GM12878 (cell line): ENCODE measurements at regions not wholly inside any gene's neighbourhood (a gene's known extent, or its start where the extent isn't known, plus 50 kb on each side); places are given as distances from the start of the nearest gene placed in this dataset.

ENCODE experiments used
- ATAC-seq: fragments of 200-7000 bp; cut with Tn5 transposase; 3 replicates; pipeline ENCODE4 v1.9.1; 2020; ENCODE audit warnings: mild to moderate bottlenecking, moderate library complexity
- BruUV-seq: library from RNA; stranded (reverse); fragments of 400-500 nt; replicated peaks from 2 replicates; lab custom pipeline; 2021; lab: Mats Ljungman, UMichigan
- CTCF ChIA-PET: fragments of 300-600 bp; sonication (Branson Sonifier 250); formaldehyde crosslinking; extraction: SDS; loops from one replicate; lab custom pipeline; 2021; ENCODE audit warnings: inconsistent platforms; lab: Yijun Ruan, JAX
- POLR2A ChIA-PET: fragments of 350-600 bp; formaldehyde crosslinking; extraction: SDS; loops from one replicate; lab custom pipeline; 2021; ENCODE audit warnings: inconsistent platforms; lab: Charles Lee
- RAD21 ChIA-PET: fragments of 300-600 bp; sonication (Branson Sonifier 250); formaldehyde crosslinking; loops from one replicate; lab custom pipeline; 2023; ENCODE audit warnings: antibody characterized with exemption; ENCODE audit not compliant: unreplicated experiment; lab: Charles Lee
- SMC1A ChIA-PET: fragments of 300-600 bp; sonication (Branson Sonifier 250); formaldehyde crosslinking; loops from one replicate; lab custom pipeline; 2023; ENCODE audit not compliant: unreplicated experiment, uncharacterized antibody; lab: Charles Lee
- DNase-seq: peaks from one replicate; pipeline ENCODE4 v3.0.0-alpha.2; 2011; ENCODE audit warnings: low read depth, low spot score
- FAIRE-seq: peaks from 3 replicates; lab custom pipeline; 2011; peaks lifted over from hg19 to GRCh38; lab: Jason Lieb, UNC
- H2AFZ ChIP-seq: 2 replicates; pipeline ENCODE4 v1.6.0; 2011; ENCODE audit warnings: low read depth, low read length, control low read depth; ENCODE audit not compliant: control insufficient read depth
- H3K27ac ChIP-seq: 2 replicates; pipeline ENCODE4 v1.5.1; 2011; ENCODE audit warnings: control low read depth; ENCODE audit not compliant: control insufficient read depth, insufficient read depth
- H3K27me3 ChIP-seq, 2 experiments: replicated peaks in 1 of 2; 2 replicates each; pipeline versions ENCODE4 v1.6.0 to v1.6.1; 2011; ENCODE audit warnings: low read length in 1 of 2; ENCODE audit not compliant: control insufficient read depth in 2 of 2, insufficient read depth in 2 of 2
- H3K36me3 ChIP-seq, 2 experiments: 2 replicates each; pipeline ENCODE4 v1.5.1; 2011; ENCODE audit warnings: low read length in 1 of 2; ENCODE audit not compliant: control insufficient read depth in 2 of 2, insufficient read depth in 2 of 2
- H3K4me1 ChIP-seq: 2 replicates; pipeline ENCODE4 v1.6.1; 2011; ENCODE audit warnings: mild to moderate bottlenecking, low read length, moderate library complexity, mixed read lengths; ENCODE audit not compliant: control insufficient read depth, insufficient read depth
- H3K4me2 ChIP-seq: 2 replicates; pipeline ENCODE4 v1.6.0; 2011; ENCODE audit warnings: control low read depth; ENCODE audit not compliant: control insufficient read depth, insufficient read depth
- H3K4me3 ChIP-seq: fragments of 200-600 bp; sonication (generic); 2 replicates; pipeline ENCODE4 v1.5.1; 2016
- H3K79me2 ChIP-seq: 2 replicates; pipeline ENCODE4 v1.6.0; 2011; ENCODE audit warnings: low read length; ENCODE audit not compliant: control insufficient read depth, insufficient read depth
- H3K9ac ChIP-seq: 2 replicates; pipeline ENCODE4 v1.8.0; 2011; ENCODE audit warnings: low read length, control low read depth, mixed read lengths; ENCODE audit not compliant: control insufficient read depth, insufficient read depth
- H3K9me3 ChIP-seq: replicated peaks from 3 replicates; pipeline ENCODE4 v1.5.1; 2011; ENCODE audit warnings: mild to moderate bottlenecking, low read length; ENCODE audit not compliant: control insufficient read depth, insufficient read depth
- H4K20me1 ChIP-seq: 2 replicates; pipeline ENCODE4 v1.6.0; 2011; ENCODE audit not compliant: control insufficient read depth, insufficient read depth
- BRCA1 ChIP-seq: IDR thresholded peaks from 2 replicates; pipeline ENCODE4 v1.6.1; 2011; ENCODE audit warnings: low read depth, low read length, improper control_type of control experiment
- JUND ChIP-seq: IDR thresholded peaks from 2 replicates; pipeline ENCODE4 v1.6.1; 2012; ENCODE audit warnings: low read depth, mild to moderate bottlenecking, low read length, improper control_type of control experiment, moderate library complexity
- NFXL1 ChIP-seq: fragments of 450-650 bp; IDR thresholded peaks from 2 replicates; pipeline ENCODE4 v1.6.1; 2017; ENCODE audit warnings: antibody characterized with exemption, mild to moderate bottlenecking, borderline replicate concordance
- PML ChIP-seq: IDR thresholded peaks from 2 replicates; pipeline ENCODE4 v1.6.1; 2012; ENCODE audit warnings: low read length, inconsistent platforms
- SMAD1 ChIP-seq: fragments of 450-650 bp; IDR thresholded peaks from 2 replicates; pipeline ENCODE4 v1.6.1; 2018; ENCODE audit warnings: mild to moderate bottlenecking, low read depth; ENCODE audit not compliant: partially characterized antibody
- WGBS: methylation state at CpG from one replicate; pipeline ENCODE4 v1.1.6; 2016; ENCODE audit warnings: low lambda C conversion rate; ENCODE audit not compliant: insufficient replicate concordance, insufficient coverage; ENCODE audit errors: missing lambda C conversion rate; 5-methylcytosine and 5-hydroxymethylcytosine counted together
- in situ Hi-C: fragments of 300-500 bp; cut with MboI; formaldehyde crosslinking; loops from 9 replicates; pipeline ENCODE4 v1.14.3; 2018; ENCODE audit warnings: mixed read lengths
- intact Hi-C: fragments of 100-400 bp; cut with micrococcal nuclease; formaldehyde crosslinking; loops from one replicate; pipeline ENCODE4 v1.14.2; 2022; ENCODE audit not compliant: unreplicated experiment
- TF ChIP-seq, protein P1 (sequence below): fragments of 450-650 bp; formaldehyde crosslinking; IDR thresholded peaks from 2 replicates; pipeline ENCODE4 v1.5.0; 2022; ENCODE audit warnings: mild to moderate bottlenecking, missing genetic modification characterization

DNA sequence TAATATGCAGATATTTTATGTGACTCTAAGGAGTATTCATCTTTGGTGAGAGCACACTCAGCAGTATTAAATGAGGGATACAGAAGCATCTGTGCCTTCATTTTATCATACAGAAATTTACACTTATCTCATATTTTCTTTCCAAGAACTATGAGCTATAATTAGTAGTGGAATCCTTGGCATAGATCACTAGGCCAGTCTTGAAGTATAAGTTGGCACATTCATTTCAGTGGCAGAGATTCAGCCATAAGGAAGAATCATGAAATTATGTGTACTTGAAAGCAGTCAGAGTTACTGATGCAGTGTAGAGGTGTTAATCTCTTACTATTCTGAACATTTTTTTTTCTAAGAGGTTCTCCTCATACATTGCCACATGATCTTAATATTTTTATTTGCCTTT lies 393.6 kb upstream of the GOLIM4 start (continued):
- TF ChIP-seq, protein P1, sequence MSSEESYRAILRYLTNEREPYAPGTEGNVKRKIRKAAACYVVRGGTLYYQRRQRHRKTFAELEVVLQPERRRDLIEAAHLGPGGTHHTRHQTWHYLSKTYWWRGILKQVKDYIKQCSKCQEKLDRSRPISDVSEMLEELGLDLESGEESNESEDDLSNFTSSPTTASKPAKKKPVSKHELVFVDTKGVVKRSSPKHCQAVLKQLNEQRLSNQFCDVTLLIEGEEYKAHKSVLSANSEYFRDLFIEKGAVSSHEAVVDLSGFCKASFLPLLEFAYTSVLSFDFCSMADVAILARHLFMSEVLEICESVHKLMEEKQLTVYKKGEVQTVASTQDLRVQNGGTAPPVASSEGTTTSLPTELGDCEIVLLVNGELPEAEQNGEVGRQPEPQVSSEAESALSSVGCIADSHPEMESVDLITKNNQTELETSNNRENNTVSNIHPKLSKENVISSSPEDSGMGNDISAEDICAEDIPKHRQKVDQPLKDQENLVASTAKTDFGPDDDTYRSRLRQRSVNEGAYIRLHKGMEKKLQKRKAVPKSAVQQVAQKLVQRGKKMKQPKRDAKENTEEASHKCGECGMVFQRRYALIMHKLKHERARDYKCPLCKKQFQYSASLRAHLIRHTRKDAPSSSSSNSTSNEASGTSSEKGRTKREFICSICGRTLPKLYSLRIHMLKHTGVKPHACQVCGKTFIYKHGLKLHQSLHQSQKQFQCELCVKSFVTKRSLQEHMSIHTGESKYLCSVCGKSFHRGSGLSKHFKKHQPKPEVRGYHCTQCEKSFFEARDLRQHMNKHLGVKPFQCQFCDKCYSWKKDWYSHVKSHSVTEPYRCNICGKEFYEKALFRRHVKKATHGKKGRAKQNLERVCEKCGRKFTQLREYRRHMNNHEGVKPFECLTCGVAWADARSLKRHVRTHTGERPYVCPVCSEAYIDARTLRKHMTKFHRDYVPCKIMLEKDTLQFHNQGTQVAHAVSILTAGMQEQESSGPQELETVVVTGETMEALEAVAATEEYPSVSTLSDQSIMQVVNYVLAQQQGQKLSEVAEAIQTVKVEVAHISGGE (CRISPR knock-in tag) = no peak
- TF ChIP-seq BRCA1 (no peak), NFXL1 (no peak)

GRCh38 chr3:168485936-168486335 lies 390.2 kb upstream of the GOLIM4 start:
- ATAC-seq = no peak
- no peak for DNase-seq
- no peak overlapping the region for H3K9ac ChIP-seq
- in situ Hi-C loops (no loop called here), intact Hi-C loops (no loop called here)
- H3K27ac ChIP-seq = no peak overlapping the region
- H3K27me3 ChIP-seq = no peaks in the 10 kb centered on the region; a peak in 1 of 4 replicates
- no peak for FAIRE-seq
- CTCF ChIA-PET = no interaction called here
- no peak overlapping the region for H2AFZ ChIP-seq
- 48% methylated on average over 2 of the region's 2 CpGs for WGBS
- POLR2A ChIA-PET = no interaction called here
- H3K4me2 ChIP-seq = no peak overlapping the region
- no peaks in the 10 kb centered on the region for H3K9me3 ChIP-seq
- no peaks in the 10 kb centered on the region for H4K20me1 ChIP-seq
- RAD21 ChIA-PET = no interaction called here
- no peaks in the 10 kb centered on the region for H3K79me2 ChIP-seq
- no peaks in the 10 kb centered on the region for H3K36me3 ChIP-seq
- SMC1A ChIA-PET = no interaction called here
- BruUV-seq = no TSS peak
- TF ChIP-seq SMAD1 = no peak
- no peak for TF ChIP-seq PML
- TF ChIP-seq JUND = no peak
- no peaks in the 10 kb centered on the region for H3K4me1 ChIP-seq
- no peak overlapping the region for H3K4me3 ChIP-seq
